Heart left ventricle (tissue), 13 donors: ENCODE measurements at regions not wholly inside any gene's neighbourhood (a gene's known extent, or its start where the extent isn't known, plus 50 kb on each side); places are given as distances from the start of the nearest gene placed in this dataset.

Experiments used
- CTCF ChIP-seq, 12 donors: fragments of 200-600 bp; sonication (generic) in 4 of 12; IDR thresholded peaks; one replicate each; pipeline versions ENCODE4 v1.5.0 to v1.8.0; 2018 to 2022; ENCODE audit warnings: antibody characterized with exemption in 12 of 12, mild to moderate bottlenecking in 5 of 12
- POLR2A ChIP-seq, 2 donors: fragments of 450-650 bp; IDR thresholded peaks; one replicate each; pipeline ENCODE4 v1.6.1; 2017; ENCODE audit warnings: antibody characterized with exemption in 2 of 2, mild to moderate bottlenecking in 2 of 2, moderate library complexity in 2 of 2
- donor health status: ischemic (EF 13 %, LVEDD 7.1; RV severe dilation, severe dysfunction).
- donor health status: DM: no; HTN: yes; CAD: no.
- donor health status: DM: no; HTN: no; CAD: no.
- donor health status: ischemic (EF 25% LVEDD 6.9; RV normal size, moderate dysfunction).
- donor health status: ischemic (EF 25% LVEDD 5.7; RV mildly dilated, moderate dysfunction).
- donor health status: ischemic (EF 35%, LVEDD 5.7; RV mildly dilated, moderate dysfunction).
- donor health status: nonischemic (EF 11% LVEDD 7.7; RV severe dilation, severe dysfunction).
- donor health status: DM: yes; HTN: yes; CAD: no.
- donor health status: PGD.
- donor health status: ischemic (EF 29% LVEDD 5.4; RV normal size, mild dysfunction).
- donor health status: nonischemic (EF 23%, LVEDD 6.1; RV moderate dilation, normal function).

GRCh38 chr13:38494445-38494844 lies 144.8 kb downstream of the UFM1 start:
- TF ChIP-seq CTCF (IDR thresholded peaks at IDR 0.05) (no peak), POLR2A (IDR thresholded peaks at IDR 0.05) (no peak)
